Gastroesophageal sphincter (tissue), 3 donors: ENCODE measurements at regions not wholly inside any gene's neighbourhood (a gene's known extent, or its start where the extent isn't known, plus 50 kb on each side); places are given as distances from the start of the nearest gene placed in this dataset.

Source experiments
- POLR2AphosphoS5 ChIP-seq: sonication (generic); formaldehyde crosslinking; IDR thresholded peaks from one replicate; pipeline ENCODE4 v1.6.1; 2017; ENCODE audit warnings: antibody characterized with exemption
- TF ChIP-seq, protein P1 (sequence below), 4 experiments: fragments of 200-600 bp in 2 of 4; fragments of 450-650 bp in 2 of 4; sonication (generic) in 1 of 4; IDR thresholded peaks; one replicate each; pipeline ENCODE4 v1.5.1; 2017 to 2019; ENCODE audit warnings: antibody characterized with exemption in 4 of 4, mild to moderate bottlenecking in 2 of 4, moderate library complexity in 2 of 4

DNA sequence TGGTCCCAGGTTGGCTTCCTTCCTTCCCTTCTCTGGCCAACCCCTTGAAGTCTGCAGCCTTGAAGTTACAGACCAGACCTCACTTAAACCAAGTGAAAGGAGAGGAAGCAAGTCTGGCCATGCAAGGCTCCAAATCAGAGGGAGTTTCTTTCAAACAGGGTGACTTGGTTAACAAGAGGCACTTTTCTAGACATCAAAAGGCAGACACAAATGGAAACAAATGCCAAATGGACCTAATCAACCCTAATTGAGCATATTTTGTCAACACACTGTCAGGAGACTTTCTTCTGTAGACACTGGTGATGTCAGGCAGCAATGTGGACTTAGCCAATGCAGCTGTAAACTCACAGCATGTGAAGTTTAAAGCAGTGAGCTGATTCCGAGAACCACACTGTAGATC is 282.7 kb upstream of the FZD8 start:
- TF ChIP-seq POLR2AphosphoS5 = no peak
- TF ChIP-seq, protein P1, sequence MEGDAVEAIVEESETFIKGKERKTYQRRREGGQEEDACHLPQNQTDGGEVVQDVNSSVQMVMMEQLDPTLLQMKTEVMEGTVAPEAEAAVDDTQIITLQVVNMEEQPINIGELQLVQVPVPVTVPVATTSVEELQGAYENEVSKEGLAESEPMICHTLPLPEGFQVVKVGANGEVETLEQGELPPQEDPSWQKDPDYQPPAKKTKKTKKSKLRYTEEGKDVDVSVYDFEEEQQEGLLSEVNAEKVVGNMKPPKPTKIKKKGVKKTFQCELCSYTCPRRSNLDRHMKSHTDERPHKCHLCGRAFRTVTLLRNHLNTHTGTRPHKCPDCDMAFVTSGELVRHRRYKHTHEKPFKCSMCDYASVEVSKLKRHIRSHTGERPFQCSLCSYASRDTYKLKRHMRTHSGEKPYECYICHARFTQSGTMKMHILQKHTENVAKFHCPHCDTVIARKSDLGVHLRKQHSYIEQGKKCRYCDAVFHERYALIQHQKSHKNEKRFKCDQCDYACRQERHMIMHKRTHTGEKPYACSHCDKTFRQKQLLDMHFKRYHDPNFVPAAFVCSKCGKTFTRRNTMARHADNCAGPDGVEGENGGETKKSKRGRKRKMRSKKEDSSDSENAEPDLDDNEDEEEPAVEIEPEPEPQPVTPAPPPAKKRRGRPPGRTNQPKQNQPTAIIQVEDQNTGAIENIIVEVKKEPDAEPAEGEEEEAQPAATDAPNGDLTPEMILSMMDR (IDR thresholded peaks at IDR 0.05) = no peak
